ENCODE measurements at regions not wholly inside any gene's neighbourhood (a gene's known extent, or its start where the extent isn't known, plus 50 kb on each side); places are given as distances from the start of the nearest gene placed in this dataset.

DNA sequence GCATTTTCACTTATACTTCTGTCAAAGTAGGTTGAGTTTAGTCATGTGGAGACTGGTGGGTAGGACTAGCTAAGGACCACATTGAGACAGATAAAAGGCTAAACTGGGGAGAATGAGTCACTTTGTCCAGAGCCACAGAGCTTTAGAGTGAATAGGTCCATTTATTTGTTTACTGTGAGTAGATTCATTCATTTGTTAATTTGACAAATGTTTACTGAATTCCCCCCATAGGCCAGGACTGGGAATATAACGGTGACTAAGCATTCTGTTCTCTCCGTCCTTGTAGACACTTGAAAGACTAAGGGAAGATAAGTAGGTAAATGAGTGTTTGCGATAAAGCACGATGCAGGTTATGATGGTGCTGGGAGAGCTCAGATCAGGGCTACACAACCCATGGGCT lies 699.7 kb upstream of the ID4 start:
- peaks cover 6% of the 10 kb centered on the region for H3K4me1 ChIP-seq

DNA sequence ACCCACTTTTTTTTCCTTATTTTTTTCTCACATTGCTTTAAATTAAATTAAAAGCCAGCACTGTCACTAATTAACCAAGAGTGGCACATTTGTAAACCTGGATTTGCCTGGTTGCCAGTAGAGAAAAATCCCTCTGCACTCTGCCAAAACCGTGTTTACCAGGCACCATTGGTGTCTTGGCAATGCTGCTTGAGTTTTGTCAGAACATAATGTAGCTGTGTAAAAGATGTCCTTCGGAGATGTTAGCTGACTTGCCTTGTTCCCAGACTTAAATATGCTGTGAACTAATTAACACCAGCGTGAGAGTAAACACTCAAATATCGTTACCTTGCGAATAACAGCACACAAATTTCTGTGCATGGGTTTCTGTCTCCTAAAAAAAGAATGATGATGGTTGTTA lies 694.9 kb upstream of the ID4 start:
- intact Hi-C loops (cut with DNase I): no loop called here

More for the DNA sequence above, 699.7 kb upstream of the ID4 start:
- Histone ChIP-seq H3K9me3 (no peaks in the 10 kb centered on the region), H3K27me3 (no peaks in the 10 kb centered on the region), H3K4me3 (no peak overlapping the region), H3K27ac (no peak overlapping the region), H3K36me3 (replicated peaks in 1 of 2; ENCODE audit: insufficient read depth in 1 of 2, low read depth in 2 of 2) (no peaks in the 10 kb centered on the region)
- ATAC-seq (no peak), DNase-seq (no peak)
- no peak for TF ChIP-seq POLR2A (IDR thresholded peaks at IDR 0.05)
- TF ChIP-seq, protein P1, sequence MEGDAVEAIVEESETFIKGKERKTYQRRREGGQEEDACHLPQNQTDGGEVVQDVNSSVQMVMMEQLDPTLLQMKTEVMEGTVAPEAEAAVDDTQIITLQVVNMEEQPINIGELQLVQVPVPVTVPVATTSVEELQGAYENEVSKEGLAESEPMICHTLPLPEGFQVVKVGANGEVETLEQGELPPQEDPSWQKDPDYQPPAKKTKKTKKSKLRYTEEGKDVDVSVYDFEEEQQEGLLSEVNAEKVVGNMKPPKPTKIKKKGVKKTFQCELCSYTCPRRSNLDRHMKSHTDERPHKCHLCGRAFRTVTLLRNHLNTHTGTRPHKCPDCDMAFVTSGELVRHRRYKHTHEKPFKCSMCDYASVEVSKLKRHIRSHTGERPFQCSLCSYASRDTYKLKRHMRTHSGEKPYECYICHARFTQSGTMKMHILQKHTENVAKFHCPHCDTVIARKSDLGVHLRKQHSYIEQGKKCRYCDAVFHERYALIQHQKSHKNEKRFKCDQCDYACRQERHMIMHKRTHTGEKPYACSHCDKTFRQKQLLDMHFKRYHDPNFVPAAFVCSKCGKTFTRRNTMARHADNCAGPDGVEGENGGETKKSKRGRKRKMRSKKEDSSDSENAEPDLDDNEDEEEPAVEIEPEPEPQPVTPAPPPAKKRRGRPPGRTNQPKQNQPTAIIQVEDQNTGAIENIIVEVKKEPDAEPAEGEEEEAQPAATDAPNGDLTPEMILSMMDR (IDR thresholded peaks at IDR 0.05): no peak
- intact Hi-C loops (cut with DNase I): no loop called here
- 33 to 40% methylated on average over 4 of the region's 4 CpGs for WGBS, 2 donors

DNA sequence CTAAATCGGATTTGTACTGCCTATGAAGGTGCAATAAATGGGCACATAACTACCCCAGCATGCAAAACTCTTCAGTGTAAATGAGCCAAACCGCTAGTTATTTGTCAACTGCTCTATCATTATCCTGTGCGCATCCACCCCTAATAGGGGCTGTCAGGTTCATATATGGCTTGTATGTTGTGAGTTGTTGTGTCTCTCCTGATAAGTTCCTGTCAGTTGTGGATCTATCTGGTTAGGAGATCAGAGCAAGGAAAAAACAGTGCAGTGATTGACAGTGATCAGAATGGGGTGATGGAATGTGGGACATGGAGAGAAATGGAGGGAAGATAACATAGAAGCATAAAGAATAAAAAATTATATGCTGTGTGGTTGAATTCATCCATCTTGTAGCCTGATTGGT lies 686.9 kb upstream of the ID4 start:
- H3K4me1 ChIP-seq: no peaks in the 10 kb centered on the region
- DNase-seq (no peak), ATAC-seq (no peak)
- H3K9me3 ChIP-seq: no peaks in the 10 kb centered on the region
- H3K36me3 ChIP-seq (replicated peaks in 1 of 2; ENCODE audit: insufficient read depth in 1 of 2, low read depth in 2 of 2): no peaks in the 10 kb centered on the region
- intact Hi-C loops (cut with DNase I): no loop called here
- TF ChIP-seq, protein P1 (IDR thresholded peaks at IDR 0.05): no peak
- no peak for TF ChIP-seq POLR2A (IDR thresholded peaks at IDR 0.05)
- H3K27ac ChIP-seq: no peak overlapping the region
- no peak overlapping the region for H3K4me3 ChIP-seq
- no peaks in the 10 kb centered on the region for H3K27me3 ChIP-seq
- WGBS, 2 donors: 60 to 62% methylated on average over 3 of the region's 3 CpGs

More for the DNA sequence above, 694.9 kb upstream of the ID4 start:
- ATAC-seq (peak; percentile 75), DNase-seq (peak; percentile 14 to 44 (median 40))
- Histone ChIP-seq H3K4me1 (peaks cover 13% of the 10 kb centered on the region), H3K27ac (peak overlapping the region in 3 of 4 donors; percentile 22 to 68 (median 27)), H3K4me3 (no peak overlapping the region), H3K27me3 (no peaks in the 10 kb centered on the region), H3K36me3 (replicated peaks in 1 of 2; ENCODE audit: insufficient read depth in 1 of 2, low read depth in 2 of 2) (no peaks in the 10 kb centered on the region), H3K9me3 (no peaks in the 10 kb centered on the region)
- TF ChIP-seq, protein P1 (IDR thresholded peaks at IDR 0.05): no peak
- no peak for TF ChIP-seq POLR2A (IDR thresholded peaks at IDR 0.05)
- 9 to 17% methylated on average over 5 of the region's 5 CpGs for WGBS, 2 donors

DNA sequence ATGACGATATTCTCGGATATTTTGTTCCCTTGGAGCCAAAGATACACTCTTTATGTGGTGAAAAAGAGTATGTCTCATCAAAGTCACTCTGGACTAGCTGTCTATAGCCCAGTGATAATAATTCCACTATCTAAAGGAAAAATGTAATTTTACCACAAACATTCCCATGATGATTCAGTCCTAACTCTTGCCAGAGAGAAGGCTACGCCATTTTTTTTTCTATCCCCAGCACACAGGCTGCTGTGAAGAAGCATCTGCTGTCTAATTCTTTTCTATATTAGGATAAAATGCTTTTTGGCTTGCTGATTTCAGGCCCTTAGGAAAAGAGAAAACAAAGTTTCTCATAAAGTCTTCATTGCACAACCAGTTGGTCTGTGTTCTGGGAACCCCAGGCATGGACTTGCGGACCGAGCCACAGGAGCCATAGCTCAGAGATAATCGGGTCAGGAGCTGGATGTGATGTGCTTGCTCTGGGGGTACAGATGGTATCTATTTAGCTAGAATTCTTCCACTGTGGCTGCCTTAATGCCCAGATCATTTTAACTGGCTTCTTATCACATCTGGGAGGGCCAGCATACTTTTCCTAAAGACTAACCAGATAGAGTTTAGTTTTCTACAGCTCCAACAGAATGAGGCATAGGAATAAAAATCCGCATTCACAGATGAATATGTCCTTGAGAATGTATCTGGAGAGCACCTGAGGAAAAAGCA lies 683.7 kb upstream of the ID4 start:
- ATAC-seq (peak; percentile 24), DNase-seq (no peak)
- no peak overlapping the region for H3K4me3 ChIP-seq
- H3K36me3 ChIP-seq (replicated peaks in 1 of 2; ENCODE audit: insufficient read depth in 1 of 2, low read depth in 2 of 2): no peaks in the 10 kb centered on the region
- 65 to 72% methylated on average over 7 of the region's 7 CpGs for whole genome bisulfite sequencing, 2 donors
- H3K4me1 ChIP-seq: no peaks in the 10 kb centered on the region
- intact Hi-C loops (cut with DNase I): no loop called here
- no peaks in the 10 kb centered on the region for H3K27me3 ChIP-seq
- peak overlapping the region in 1 of 4 donors; percentile 18 for H3K27ac ChIP-seq
- TF ChIP-seq, protein P1 (IDR thresholded peaks at IDR 0.05): no peak
- TF ChIP-seq POLR2A (IDR thresholded peaks at IDR 0.05): no peak
- H3K9me3 ChIP-seq: no peaks in the 10 kb centered on the region

DNA sequence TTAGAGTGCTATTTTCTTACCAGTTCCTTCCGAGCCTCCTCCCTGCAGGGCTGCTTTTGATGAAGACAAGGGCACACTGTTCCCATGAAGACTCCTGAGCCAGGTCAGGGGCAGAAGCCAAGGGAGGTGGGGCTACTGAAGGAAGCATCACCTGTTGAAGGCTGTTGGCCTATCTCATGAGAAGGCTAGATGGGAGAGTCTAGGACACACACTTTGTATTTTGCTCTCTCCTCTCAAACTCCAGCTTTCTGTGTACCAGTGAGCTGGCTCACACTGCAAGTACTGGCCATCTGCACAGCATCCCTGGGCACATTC lies 683.2 kb upstream of the ID4 start:
- no peaks in the 10 kb centered on the region for H3K4me1 ChIP-seq
- intact Hi-C loops (cut with DNase I): no loop called here
- no peaks in the 10 kb centered on the region for H3K9me3 ChIP-seq
- no peaks in the 10 kb centered on the region for H3K36me3 ChIP-seq (replicated peaks in 1 of 2; ENCODE audit: insufficient read depth in 1 of 2, low read depth in 2 of 2)
- DNase-seq (no peak), ATAC-seq (no peak)
- no peaks in the 10 kb centered on the region for H3K27me3 ChIP-seq
- H3K4me3 ChIP-seq: no peak overlapping the region
- H3K27ac ChIP-seq: peak overlapping the region in 1 of 4 donors; percentile 18
- TF ChIP-seq, protein P1 (IDR thresholded peaks at IDR 0.05): no peak
- no peak for TF ChIP-seq POLR2A (IDR thresholded peaks at IDR 0.05)
- 46 to 64% methylated on average over 1 of the region's 1 CpG for WGBS, 2 donors
